Right forelimb (tissue), 1 donor: ENCODE measurements at regions not wholly inside any gene's neighbourhood (a gene's known extent, or its start where the extent isn't known, plus 50 kb on each side); places are given as distances from the start of the nearest gene placed in this dataset.
A peak's percentile ranks its signal among the peaks of the same experiment; 100 is the strongest.

ENCODE experiments used
- DNase-seq: peaks from one replicate; pipeline ENCODE4 v3.0.0-alpha.2; 2018

- DNase-seq: peak; percentile 60
Observed at GRCh38 chr4:127533028-127533700, 99.6 kb upstream of the INTU start.

DNA sequence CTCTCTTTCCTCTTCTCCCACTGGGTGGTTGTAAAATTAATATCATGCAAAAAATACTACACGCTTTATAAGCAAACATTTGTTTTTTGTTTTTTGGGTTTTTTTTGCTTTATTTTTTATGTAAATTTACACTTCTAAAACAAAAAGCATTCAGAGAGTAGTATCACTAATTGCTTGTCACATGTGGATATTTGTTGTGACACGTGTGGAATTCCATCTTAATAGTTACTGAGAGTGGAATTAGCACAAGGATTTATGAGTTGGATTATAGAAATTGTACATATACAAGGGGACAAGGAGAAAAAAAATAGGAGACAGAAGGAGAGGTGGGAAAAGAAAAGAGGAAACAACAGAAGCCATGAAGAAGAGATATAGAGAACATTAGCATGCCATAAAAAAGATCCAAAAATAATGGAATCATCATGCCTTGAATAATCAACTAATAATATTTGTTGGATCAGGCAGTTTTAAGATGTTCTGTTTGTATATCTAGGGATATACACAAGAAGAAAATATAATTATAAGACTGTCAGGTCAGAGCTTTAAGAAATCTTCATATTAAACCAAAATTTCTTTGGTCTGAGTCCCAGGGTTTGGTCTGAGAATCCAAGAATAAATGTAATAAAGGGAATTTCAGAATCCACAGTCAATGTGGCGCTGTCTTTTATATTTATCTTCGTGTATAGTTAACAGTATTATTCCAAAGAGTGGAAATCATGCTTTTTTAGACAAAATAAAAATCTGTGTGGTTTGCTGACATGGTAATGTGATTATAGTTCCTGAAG lies 98.5 kb upstream of the INTU start:
- DNase-seq: no peak

DNA sequence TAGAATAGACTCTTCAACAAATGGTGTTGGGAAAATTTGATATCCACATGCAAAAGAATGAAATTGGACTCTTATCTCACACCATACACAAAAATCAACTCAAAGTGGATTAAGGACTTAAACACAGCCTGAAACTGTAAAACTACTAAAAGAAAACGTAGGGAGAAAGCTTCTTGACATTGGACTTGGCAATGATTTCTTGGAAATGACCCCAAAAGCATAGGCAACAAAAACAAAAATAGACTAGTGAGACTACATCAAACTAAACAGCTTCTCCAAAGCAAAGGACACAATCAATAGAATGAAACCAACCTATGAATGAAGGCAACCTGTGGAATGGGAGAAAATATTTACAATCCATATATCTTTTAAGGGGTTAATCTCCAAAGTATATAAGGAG lies 94.7 kb upstream of the INTU start:
- DNase-seq: no peak

DNA sequence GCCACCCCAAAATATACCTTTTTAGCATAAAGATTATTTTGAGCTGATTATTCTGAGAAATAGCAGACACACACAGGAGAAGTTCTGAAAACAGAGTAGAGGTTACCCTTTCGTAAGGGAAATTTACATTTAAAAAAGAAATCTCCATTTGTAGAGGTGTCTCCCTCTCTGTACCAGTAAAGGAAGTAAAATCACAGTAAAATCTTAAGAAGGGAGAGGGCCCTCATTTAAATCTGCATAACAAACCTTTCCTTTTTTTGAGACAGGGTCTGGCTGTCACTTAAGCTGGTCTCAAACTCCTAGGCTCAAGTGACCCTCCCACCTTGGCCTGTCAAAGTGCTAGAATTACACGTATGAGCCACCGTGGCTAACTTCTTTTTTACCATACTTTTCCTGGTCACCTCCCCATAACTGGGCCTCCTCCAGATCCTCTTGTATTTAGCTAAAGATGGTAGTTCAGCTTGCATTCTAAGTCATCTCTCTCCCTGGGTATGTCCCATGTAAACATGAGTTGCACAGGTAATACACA lies 92.2 kb upstream of the INTU start:
- no peak for DNase-seq

DNA sequence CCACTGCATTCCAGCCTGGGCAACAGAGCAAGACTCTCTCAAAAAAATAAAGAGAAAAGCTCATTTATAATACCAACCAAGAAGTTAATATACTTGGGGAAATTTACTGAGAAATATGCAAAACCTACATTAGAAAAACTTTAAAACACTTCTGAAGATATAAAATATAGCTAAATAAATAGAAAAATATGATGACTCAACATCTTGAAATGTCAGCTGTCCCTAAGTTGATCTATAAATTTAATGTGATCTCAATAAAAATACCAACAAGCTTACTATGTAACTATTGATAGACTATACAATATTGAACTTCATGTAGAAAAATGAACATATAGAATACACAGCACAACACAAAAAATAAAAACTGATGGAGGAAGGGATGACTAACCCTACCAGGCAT lies 87.5 kb upstream of the INTU start:
- no peak for DNase-seq

DNA sequence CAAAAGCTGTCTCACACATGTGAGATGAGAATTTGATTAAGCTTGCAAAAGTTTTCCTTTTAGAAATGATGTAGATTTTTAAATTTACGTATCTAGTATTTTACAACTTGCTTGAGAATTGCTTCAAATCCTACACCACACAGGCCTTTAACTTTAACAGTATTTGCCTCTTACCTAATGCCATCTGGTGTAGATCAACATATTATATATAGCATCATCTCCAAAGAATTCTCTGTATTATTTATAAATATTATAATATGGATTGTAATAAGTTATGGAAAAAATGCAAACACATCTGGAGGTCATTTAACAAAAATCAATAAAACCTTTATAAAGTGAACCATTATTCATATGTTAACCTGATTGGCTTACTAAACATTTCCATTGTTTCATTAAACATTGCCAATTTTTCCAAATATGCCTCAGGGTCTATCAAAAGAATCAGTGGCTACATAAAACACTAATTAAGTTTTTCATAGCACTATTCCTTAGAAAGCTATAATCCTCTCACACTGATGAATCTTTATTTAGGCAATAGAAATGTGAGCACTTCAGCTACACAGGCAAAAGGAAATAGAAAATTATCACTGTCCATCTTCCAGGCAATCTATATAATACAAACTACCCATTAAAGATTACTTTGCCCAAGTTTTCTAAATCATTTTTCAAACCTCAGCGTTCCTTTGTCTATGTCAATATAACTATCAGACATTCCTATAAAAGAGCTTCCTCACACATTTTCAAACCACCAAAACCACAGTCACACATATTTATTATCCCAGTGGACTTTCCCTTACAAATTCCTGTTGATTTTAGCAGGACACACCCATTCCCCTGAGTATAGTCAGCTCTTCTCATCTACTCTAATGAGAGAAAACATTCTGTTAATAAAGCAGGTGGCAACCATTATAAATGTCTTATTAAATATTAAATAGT lies 83.5 kb upstream of the INTU start:
- no peak for DNase-seq

DNA sequence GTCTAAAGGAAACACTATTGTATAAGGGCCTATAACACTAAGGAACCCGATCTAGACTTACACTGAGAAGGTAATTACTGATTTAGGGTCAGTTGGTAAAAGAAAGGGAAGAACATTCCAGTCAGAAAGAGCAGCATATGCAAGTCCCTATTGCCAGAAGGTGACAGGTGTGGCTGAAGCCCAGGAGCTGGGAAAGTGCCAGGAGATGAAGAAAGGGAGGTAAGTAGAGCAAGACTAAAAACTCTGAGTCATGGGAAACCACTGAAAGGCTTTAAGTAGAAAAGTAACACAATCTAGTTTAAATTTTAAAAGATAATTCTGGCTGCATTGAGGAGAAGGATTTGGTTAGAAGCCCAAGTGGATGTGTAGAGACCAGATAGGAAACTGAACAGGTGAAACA lies 77.7 kb upstream of the INTU start:
- no peak for DNase-seq

DNA sequence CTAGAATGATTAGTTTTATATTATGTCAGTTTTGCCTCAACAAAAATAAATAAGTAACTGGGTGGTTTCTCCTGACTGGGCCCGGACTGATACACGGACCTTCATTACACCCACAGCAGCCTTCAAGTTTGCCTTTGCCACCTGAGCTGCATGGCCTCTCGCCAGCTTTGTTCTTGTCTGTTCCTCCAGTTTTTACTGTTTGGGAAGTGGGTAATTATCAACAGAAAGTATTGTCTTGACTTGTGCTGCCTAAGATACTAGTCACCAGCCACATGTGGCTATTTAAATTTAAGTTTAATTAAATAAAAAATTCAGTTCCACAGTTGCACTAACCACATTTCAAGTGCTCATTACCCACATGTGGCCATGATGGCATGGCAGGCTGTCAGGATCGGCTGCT lies 74.7 kb upstream of the INTU start:
- no peak for DNase-seq

GRCh38 chr4:127558489-127559407 lies 74.0 kb upstream of the INTU start:
- no peak for DNase-seq

- no peak for DNase-seq
Observed at GRCh38 chr4:127559981-127560380, 72.8 kb upstream of the INTU start.

DNA sequence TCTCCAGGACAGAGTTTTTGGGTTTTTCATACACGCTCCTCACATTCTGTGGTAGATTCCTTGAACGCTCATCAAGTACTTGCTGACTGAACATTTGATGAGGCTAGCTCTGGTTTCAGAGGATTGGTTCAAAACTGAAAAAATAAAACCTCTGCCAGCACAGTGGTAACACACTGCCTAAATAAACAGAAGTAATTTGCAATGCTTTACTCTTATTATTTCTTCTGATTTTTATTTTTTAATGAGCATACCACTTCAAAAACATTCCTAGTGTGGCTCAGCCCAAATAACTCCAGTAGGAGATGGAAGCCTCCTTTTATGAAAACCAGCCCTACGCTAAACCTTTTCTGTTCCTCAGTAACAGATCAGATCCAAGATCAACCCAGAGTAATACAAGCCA lies 72.0 kb upstream of the INTU start:
- DNase-seq: no peak

- DNase-seq: no peak
Observed at GRCh38 chr4:127574643-127575042, 58.1 kb upstream of the INTU start.

DNA sequence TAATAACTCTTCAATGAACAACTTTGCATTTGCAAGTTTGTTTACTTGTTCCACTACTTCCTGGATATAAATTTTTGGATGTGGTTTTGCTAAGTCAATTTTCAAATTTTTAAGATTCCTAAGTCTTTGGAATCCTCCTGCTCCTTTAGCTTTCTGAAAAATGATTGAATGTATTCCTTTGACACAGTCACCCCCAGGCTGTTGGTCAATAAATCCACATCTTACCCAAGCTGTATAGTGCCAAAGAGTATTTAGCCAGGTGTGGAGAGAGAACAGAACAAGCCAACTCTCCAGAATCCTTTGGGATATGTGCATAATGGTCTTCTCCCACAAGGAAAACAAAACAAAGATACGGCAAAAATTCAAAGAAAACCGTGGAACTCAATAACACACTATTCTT lies 56.9 kb upstream of the INTU start:
- no peak for DNase-seq

DNA sequence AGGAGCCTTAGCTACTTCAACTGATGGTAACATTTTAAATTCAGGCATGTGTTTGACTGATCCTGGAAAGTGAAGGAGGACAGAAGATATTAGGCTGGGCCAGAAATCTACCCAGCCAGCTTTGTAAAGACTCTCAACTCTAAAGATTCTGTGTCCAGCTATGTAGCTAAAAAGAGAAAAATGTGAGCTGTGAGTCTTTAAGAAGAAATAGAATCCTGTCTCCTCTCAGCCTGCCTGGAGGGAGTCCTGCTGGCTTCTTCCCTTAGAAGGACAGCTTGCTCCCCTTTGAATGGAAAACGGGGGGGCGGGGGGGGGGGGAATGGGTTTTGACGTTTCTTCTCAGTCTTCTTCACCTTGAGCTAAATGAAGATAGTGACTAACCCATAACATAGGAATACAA lies 54.3 kb upstream of the INTU start:
- DNase-seq: no peak

GRCh38 chr4:127578967-127579366 lies 53.8 kb upstream of the INTU start:
- no peak for DNase-seq

DNA sequence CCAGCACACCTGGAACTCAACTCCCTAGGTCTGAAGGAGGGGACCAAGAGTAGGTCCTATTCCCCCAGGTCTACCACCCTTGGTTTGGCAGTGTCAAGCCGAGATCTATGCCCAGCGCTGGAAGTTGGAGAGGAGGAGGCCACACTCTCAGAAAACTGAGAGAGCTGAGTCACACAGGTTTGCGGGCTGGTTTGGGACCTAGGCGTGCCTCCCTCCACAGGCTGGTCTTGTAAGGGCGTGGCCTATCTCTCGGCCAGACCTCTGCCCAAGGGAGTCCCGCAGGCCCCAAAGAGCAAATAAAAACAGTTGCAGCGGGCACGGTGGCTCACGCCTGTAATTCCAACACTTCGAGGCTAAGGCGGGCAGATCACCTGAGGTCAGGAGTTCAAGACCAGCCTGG lies 52.9 kb upstream of the INTU start:
- no peak for DNase-seq

GRCh38 chr4:127580300-127580699 lies 52.5 kb upstream of the INTU start:
- no peak for DNase-seq

- no peak for DNase-seq
Observed at GRCh38 chr4:127580891-127581290, 51.9 kb upstream of the INTU start.
